ENCODE measurements at regions not wholly inside any gene's neighbourhood (a gene's known extent, or its start where the extent isn't known, plus 50 kb on each side); places are given as distances from the start of the nearest gene placed in this dataset.

GRCh38 chr6:144867761-144868160 lies 582.6 kb downstream of the UTRN start:
- no peak for DNase-seq
- H3K27me3 ChIP-seq: no peaks in the 10 kb centered on the region
- WGBS, 2 donors: 44 to 49% methylated on average over 2 of the region's 2 CpGs
- no peak overlapping the region for H3K27ac ChIP-seq
- intact Hi-C loops (cut with DNase I; ENCODE audit: low total_unique reads): no loop called here
- H3K36me3 ChIP-seq (ENCODE audit: low read depth, missing control alignments): no peaks in the 10 kb centered on the region
- H3K4me3 ChIP-seq: no peak overlapping the region
- H3K4me1 ChIP-seq: no peaks in the 10 kb centered on the region
- TF ChIP-seq, protein P1, sequence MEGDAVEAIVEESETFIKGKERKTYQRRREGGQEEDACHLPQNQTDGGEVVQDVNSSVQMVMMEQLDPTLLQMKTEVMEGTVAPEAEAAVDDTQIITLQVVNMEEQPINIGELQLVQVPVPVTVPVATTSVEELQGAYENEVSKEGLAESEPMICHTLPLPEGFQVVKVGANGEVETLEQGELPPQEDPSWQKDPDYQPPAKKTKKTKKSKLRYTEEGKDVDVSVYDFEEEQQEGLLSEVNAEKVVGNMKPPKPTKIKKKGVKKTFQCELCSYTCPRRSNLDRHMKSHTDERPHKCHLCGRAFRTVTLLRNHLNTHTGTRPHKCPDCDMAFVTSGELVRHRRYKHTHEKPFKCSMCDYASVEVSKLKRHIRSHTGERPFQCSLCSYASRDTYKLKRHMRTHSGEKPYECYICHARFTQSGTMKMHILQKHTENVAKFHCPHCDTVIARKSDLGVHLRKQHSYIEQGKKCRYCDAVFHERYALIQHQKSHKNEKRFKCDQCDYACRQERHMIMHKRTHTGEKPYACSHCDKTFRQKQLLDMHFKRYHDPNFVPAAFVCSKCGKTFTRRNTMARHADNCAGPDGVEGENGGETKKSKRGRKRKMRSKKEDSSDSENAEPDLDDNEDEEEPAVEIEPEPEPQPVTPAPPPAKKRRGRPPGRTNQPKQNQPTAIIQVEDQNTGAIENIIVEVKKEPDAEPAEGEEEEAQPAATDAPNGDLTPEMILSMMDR (IDR thresholded peaks at IDR 0.05): no peak
- TF ChIP-seq POLR2A (IDR thresholded peaks at IDR 0.05): no peak
- no peaks in the 10 kb centered on the region for H3K9me3 ChIP-seq

- H3K9me3 ChIP-seq: no peaks in the 10 kb centered on the region
- intact Hi-C loops (cut with DNase I; ENCODE audit: low total_unique reads): no loop called here
- H3K27me3 ChIP-seq: no peaks in the 10 kb centered on the region
- no peaks in the 10 kb centered on the region for H3K36me3 ChIP-seq (ENCODE audit: low read depth, missing control alignments)
- no peak overlapping the region for H3K27ac ChIP-seq
- no peak for DNase-seq
- WGBS, 2 donors: 45 to 53% methylated on average over 2 of the region's 2 CpGs
- H3K4me1 ChIP-seq: no peaks in the 10 kb centered on the region
- no peak overlapping the region for H3K4me3 ChIP-seq
- no peak for TF ChIP-seq POLR2A (IDR thresholded peaks at IDR 0.05)
- TF ChIP-seq, protein P1 (IDR thresholded peaks at IDR 0.05): no peak
These were observed 585.6 kb downstream of the UTRN start for GRCh38 chr6:144870782-144871181.

DNA sequence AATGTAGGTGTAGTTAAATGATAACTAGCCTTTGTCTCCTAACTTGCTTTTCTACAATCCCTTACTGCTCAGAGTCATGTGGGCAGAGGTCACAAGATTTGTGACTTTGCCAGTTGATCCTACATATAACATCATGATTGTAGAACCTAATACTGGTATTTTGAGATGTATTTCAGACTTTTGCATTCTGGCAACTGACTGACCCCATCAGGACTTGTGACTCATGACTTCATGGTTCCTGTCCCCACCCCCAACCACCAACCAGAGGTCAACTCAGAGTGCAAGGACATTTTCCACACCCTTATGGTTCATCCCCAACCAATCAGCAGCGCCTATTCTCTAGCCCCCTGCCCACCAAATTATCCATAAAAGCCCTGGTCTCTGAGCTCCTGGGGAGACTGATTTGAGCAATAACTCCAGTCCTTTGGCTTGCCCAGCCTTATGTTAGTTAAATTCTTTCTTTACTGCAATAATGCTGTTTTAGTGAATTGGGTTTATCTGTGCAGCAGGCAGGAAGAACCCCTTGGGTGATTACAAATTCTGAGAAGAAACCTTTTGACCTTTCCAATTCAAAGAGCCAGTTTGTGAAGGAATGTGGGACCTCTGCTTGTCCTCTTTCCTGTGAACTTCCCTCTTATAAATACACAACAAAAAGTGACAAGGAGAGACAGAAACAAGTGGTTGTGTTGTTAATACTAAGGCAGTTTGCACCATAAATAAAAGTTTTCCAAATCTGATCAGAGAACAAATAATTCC lies 588.7 kb downstream of the UTRN start:
- Histone ChIP-seq H3K4me3 (no peak overlapping the region), H3K27ac (no peak overlapping the region), H3K27me3 (no peaks in the 10 kb centered on the region), H3K36me3 (ENCODE audit: low read depth, missing control alignments) (no peaks in the 10 kb centered on the region), H3K4me1 (no peaks in the 10 kb centered on the region), H3K9me3 (no peaks in the 10 kb centered on the region)
- no peak for DNase-seq
- TF ChIP-seq, protein P1 (IDR thresholded peaks at IDR 0.05): no peak
- TF ChIP-seq POLR2A (IDR thresholded peaks at IDR 0.05): no peak
- intact Hi-C loops (cut with DNase I; ENCODE audit: low total_unique reads): no loop called here
- WGBS, 2 donors: 88 to 100% methylated on average over 1 of the region's 1 CpG

- DNase-seq: no peak
- Histone ChIP-seq H3K4me1 (no peaks in the 10 kb centered on the region), H3K27me3 (no peaks in the 10 kb centered on the region), H3K4me3 (no peak overlapping the region), H3K9me3 (no peaks in the 10 kb centered on the region), H3K36me3 (ENCODE audit: low read depth, missing control alignments) (no peaks in the 10 kb centered on the region), H3K27ac (no peak overlapping the region)
- intact Hi-C loops (cut with DNase I; ENCODE audit: low total_unique reads): no loop called here
- TF ChIP-seq, protein P1 (IDR thresholded peaks at IDR 0.05): no peak
- no peak for TF ChIP-seq POLR2A (IDR thresholded peaks at IDR 0.05)
- 93 to 97% methylated on average over 2 of the region's 2 CpGs for WGBS, 2 donors
These were observed 591.6 kb downstream of the UTRN start for GRCh38 chr6:144876689-144877088.

- H3K27me3 ChIP-seq: no peaks in the 10 kb centered on the region
- WGBS, 2 donors: 48 to 51% methylated on average over 1 of the region's 1 CpG
- TF ChIP-seq POLR2A (IDR thresholded peaks at IDR 0.05): no peak
- TF ChIP-seq, protein P1 (IDR thresholded peaks at IDR 0.05): no peak
- no peak overlapping the region for H3K27ac ChIP-seq
- H3K4me3 ChIP-seq: no peak overlapping the region
- no peaks in the 10 kb centered on the region for H3K9me3 ChIP-seq
- no peaks in the 10 kb centered on the region for H3K4me1 ChIP-seq
- no peaks in the 10 kb centered on the region for H3K36me3 ChIP-seq (ENCODE audit: low read depth, missing control alignments)
- intact Hi-C loops (cut with DNase I; ENCODE audit: low total_unique reads): no loop called here
- no peak for DNase-seq
These were observed 592.0 kb downstream of the UTRN start for GRCh38 chr6:144877118-144877517.
